ENCODE measurements at regions not wholly inside any gene's neighbourhood (a gene's known extent, or its start where the extent isn't known, plus 50 kb on each side); places are given as distances from the start of the nearest gene placed in this dataset.
A peak's percentile ranks its signal among the peaks of the same experiment; 100 is the strongest.

DNA sequence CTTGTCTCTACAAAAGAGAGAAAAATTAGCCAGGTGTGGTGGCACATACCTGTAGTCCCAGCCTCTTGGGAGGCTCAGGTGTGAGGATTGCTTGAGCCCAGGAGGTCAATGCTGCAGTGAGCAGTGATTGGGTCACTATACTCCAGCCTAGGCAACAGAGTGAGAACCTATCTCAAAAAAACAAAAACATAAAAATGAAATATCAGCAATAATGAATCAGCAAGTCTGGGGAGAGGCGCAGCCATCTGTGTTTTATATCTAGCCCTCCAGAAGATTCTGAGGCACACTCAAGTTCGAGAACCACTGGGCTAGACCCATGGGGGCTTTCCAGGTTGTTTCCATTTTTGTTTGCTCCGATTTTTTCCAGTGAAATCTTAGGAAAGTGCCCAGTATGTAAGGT lies 88.1 kb upstream of the BCL6 start:
- no peak overlapping the region for H3K4me3 ChIP-seq (ENCODE audit: low read depth, low read length)
- DNase-seq (ENCODE audit: low read depth): no peak
- TF ChIP-seq, protein P1, sequence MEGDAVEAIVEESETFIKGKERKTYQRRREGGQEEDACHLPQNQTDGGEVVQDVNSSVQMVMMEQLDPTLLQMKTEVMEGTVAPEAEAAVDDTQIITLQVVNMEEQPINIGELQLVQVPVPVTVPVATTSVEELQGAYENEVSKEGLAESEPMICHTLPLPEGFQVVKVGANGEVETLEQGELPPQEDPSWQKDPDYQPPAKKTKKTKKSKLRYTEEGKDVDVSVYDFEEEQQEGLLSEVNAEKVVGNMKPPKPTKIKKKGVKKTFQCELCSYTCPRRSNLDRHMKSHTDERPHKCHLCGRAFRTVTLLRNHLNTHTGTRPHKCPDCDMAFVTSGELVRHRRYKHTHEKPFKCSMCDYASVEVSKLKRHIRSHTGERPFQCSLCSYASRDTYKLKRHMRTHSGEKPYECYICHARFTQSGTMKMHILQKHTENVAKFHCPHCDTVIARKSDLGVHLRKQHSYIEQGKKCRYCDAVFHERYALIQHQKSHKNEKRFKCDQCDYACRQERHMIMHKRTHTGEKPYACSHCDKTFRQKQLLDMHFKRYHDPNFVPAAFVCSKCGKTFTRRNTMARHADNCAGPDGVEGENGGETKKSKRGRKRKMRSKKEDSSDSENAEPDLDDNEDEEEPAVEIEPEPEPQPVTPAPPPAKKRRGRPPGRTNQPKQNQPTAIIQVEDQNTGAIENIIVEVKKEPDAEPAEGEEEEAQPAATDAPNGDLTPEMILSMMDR (IDR thresholded peaks at IDR 0.05; ENCODE audit: insufficient read depth, low read depth, low read length): no peak

DNA sequence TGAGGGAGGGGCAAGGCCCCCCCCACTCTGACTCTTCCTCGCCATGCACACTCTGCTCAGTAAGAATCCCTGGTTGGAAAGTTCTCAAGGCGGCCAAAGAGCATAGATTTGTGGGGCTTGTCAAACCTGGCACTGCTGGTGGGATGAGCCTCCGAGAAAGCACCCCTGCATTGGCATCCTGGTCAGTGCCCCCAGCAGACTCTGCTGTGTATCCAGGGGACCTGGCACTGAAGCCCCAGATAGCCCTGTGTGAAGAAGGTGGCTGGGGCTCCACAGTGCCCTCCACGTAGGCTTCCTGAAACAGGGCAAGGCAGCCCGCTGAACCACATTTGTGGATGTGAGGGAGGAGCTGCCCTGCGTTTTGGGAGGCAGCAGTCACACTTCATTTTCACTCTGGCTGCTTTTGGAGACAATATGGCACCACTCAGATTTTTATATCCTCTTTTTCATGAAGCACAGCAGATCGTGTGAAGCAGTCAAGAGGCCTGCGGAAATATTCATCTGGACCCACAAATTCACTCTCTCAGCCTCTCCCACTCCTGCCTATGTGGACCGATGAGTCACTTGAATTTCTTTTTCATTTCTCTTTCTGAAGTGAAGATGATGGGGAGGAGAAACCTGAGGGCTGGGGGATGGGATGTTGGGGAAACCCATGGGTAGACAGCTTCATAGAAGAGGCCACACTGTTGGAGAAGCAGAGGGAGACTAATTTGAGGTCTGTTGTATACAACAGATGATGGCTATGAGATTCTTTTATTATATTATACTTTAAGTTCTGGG lies 88.7 kb upstream of the BCL6 start:
- DNase-seq (ENCODE audit: low read depth): no peak
- TF ChIP-seq, protein P1 (IDR thresholded peaks at IDR 0.05; ENCODE audit: insufficient read depth, low read depth, low read length): no peak
- H3K4me3 ChIP-seq (ENCODE audit: low read depth, low read length): no peak overlapping the region

DNA sequence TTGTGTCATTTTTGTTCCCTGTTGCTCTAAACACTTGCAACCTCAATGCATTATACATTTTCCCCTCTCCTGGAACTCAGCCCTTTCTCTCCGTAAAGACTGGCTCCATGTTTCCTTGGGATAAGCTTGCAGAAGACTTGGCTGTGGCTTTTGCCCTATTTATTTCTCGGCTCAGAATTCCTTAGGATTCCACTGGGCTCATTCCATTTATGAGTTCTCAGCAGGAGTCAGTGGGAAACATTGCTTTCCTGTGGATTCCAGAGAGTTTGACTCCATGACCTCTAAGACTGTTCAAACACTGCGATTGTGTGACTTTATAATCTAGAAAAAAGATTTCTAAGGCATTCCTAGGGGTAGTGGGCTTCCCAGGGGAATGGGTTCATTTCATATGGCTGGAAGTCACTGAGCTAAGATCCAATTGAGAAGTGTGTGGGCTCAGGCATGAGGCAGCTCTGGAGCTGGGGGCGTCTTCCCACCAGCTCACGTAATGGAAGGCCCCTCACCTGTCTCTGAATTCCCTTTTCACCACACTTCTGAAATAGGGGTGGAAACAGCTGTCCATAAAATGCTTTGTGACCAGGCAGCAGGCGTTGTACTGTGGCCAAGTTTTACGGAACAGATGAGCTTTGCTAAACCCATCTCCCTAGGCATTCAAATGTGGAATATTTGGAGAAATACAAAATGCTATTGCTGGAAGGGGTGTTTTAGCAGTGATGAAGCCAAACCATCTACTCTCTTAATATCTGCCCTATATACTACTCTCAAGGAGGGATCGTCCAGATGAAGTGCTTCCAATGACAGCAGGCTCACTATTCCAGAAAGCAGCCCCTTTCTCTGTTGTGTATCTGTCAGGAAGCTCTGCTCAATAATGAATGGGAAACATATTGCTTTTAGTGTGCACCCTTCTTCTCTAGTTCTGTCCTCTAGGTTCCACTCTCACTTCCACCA lies 91.8 kb upstream of the BCL6 start:
- TF ChIP-seq, protein P1 (IDR thresholded peaks at IDR 0.05; ENCODE audit: insufficient read depth, low read depth, low read length): no peak
- H3K4me3 ChIP-seq (ENCODE audit: low read depth, low read length): no peak overlapping the region
- peak; percentile 56 for DNase-seq (ENCODE audit: low read depth)

DNA sequence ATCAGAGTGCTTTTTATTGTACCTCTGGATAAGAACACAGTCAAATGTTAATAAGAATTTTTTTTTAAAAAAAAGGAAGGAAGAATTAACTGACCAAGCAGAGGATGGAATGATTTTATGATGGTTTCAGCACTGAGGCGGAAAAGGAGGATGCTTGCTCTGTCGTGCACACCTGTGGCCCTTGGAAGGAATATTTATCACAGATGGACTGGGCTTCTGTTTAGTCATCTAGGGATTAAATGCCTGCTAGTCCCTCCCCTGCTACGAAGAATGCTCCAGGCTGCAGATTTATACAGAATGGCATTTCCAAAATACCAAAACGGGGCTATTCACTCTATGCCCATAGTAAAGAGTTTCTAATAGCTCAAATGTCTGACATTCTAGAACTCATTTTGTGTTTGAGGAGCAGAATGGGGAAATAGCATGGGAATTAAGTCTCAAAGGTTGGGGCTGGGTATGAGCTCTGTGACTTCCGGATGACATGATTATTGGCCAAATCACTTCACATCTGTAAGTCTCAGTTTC lies 92.8 kb upstream of the BCL6 start:
- no peak for DNase-seq (ENCODE audit: low read depth)
- H3K4me3 ChIP-seq (ENCODE audit: low read depth, low read length): no peak overlapping the region
- TF ChIP-seq, protein P1 (IDR thresholded peaks at IDR 0.05; ENCODE audit: insufficient read depth, low read depth, low read length): no peak

DNA sequence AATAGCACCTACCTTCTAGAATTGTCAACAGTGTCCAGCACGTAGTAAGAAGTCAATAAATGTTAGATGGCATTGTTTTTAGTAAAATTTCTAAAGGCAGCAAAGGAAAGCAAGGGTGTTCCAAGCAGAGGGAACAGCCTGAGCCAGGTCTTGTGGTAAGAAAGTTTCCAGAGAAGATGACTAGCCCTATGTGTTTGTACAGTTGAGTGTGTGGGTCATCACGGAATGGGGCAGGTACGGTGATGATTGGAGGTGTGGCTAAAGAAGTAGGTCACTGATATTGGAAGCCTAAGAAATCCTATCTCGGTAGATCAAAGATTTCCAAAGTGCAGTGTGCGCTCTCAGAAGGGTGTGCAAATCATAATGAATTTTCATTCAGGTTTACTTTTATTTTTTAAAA lies 94.2 kb upstream of the BCL6 start:
- H3K4me3 ChIP-seq (ENCODE audit: low read depth, low read length): no peak overlapping the region
- no peak for DNase-seq (ENCODE audit: low read depth)
- TF ChIP-seq, protein P1 (IDR thresholded peaks at IDR 0.05; ENCODE audit: insufficient read depth, low read depth, low read length): no peak

DNA sequence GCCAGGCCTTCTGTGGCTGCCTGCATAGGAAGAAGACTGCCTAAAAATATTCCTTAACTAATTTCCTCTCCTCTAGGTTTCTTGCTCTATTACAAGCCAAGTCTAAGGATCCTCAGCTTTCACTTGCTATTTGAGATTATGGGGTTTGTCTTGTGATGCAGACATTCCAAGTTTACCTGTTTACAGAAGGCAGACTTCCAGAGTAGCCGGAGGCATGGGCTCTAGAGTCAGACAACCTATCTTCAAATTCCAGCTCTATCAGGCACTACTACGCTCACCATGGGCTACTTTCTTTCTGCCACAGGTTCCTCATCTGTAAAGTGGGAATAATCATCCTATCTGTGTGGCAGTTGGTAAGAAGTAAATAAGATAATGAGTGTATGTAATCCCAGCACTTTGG lies 95.6 kb upstream of the BCL6 start:
- TF ChIP-seq, protein P1 (IDR thresholded peaks at IDR 0.05; ENCODE audit: insufficient read depth, low read depth, low read length): no peak
- no peak overlapping the region for H3K4me3 ChIP-seq (ENCODE audit: low read depth, low read length)
- no peak for DNase-seq (ENCODE audit: low read depth)

All from fibroblast of villous mesenchyme (primary cell).